GM19467 (cell line): ENCODE measurements at regions not wholly inside any gene's neighbourhood (a gene's known extent, or its start where the extent isn't known, plus 50 kb on each side); places are given as distances from the start of the nearest gene placed in this dataset.

ENCODE experiments used
- ATAC-seq: cut with Tn5 transposase; IDR thresholded peaks from one replicate; pipeline ENCODE4 v1.9.1; 2021; ENCODE audit warnings: mild to moderate bottlenecking, moderate library complexity; ENCODE audit not compliant: unreplicated experiment

DNA sequence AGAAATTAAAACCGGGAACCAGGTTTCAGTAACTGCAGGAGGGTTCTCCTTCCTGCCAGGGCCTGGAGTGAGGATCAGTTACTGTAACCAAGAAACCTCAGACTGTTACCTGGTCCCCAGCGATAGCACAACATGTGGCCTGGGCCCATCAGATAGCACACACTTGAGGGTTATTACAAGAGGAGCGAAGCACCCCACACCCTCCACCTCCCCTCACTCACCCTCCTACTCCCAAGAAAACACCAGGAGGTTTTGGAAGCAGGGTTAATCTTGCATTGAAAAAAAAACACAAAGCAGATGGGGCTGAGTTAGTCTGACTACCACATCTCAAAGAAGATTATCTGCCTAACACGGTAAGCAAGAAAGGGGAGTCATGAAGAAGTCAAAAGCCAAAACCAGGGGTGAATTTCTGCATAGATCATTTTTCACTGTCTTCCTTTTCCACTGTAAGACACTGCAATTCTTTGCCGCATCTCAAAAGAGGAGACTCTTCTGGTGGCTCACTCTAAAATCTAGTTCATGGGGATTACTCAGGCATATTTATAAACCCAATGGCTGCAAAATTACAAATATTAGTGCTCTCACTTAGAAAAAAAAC, 75.9 kb upstream of the DOCK9 start:
- ATAC-seq: no peak

DNA sequence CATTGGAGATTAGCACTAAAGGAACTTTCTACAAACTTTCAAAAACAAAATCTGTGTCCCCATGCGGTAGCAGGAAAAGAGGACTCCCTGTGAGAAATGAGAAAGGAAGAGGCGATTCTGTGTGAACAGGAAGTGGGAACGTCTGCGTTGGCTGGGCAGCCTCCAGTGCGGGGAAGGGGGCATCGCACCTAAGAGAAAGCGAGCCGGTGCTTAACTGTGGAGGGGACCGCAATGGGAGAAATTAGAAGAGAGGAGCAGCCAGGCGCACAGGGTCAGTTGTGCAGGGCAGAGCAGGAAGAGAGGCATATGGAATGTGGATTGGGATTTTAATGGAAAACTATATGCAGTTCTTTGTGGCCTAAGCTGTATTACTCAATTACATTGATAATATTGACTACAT, 77.4 kb upstream of the DOCK9 start:
- no peak for ATAC-seq

DNA sequence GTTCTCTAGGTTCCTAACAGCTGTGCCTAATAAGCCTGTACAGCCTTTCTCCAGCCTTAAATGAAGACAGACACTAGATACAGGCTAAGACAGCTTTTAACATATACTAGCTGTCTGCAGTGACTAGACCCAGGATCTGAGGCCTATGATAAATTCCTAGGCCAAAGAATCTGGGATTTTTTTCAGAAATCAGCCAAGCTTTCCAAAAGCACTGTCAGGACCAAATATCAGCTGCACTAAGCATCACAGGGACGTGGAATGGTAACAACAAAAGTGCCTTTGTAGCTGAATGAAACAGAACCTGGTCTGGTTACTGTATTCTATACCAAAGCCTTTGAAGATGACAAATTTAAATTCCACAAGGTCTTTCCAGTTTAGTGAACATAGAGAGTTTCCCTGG, 77.9 kb upstream of the DOCK9 start:
- ATAC-seq: no peak

DNA sequence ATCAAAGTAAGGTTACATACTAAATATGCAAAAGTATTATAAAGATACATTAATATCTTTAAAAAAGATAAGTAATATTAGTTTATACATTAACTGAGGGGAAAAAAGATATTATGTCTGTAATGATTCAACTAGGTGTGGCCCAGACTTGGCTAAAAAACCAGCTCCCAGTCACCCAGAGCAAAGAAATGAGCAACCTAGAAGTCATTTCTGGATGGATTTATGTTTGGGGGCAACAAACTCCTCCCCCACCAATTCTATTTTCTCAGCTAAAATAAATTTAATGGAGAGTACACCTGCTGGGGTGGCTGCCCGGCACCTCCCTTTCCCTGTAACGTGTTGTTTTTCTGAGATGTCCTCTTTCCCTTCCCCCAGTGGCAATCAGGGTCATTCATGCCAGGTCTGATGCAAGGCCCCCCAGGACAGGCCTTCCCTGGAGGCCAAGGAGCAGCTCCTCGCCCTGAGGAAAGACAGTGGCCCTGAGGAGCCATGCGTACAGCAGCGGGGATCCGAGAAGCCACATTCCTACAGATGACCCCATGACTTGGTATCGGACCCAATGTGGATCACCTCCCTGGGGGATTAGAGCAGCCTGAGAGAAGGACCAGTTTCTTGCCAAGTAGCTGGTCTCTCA, 78.6 kb upstream of the DOCK9 start:
- no peak for ATAC-seq

DNA sequence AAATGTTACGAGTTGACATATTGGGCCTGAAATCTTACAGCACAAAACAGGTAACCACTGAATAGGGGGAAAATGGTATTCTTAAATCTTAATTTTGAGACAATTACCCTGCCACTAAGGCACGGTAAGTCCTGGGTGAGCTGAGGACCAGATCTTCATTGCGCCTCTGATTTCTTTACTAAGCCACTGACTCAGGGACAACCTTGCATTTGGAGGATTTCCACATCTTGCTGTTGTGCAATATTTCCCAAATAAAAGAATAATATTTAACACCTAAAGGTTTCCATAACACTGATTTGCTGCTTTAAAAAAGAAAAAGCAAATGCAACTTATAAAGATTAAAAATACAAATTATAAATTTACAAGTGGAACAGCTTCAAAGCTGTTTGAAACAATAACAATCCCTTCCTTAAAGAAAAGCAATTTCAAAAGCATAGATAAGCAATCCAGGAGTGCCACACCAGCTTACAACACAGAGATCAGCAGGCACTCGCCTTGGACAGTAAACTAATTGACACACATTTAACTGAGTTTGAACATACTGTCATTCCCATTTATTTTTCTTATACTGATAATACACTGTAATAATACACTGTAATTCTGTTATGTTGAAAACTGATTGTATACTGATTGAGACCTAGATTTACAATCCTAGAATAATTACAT, 79.6 kb upstream of the DOCK9 start:
- ATAC-seq: no peak

DNA sequence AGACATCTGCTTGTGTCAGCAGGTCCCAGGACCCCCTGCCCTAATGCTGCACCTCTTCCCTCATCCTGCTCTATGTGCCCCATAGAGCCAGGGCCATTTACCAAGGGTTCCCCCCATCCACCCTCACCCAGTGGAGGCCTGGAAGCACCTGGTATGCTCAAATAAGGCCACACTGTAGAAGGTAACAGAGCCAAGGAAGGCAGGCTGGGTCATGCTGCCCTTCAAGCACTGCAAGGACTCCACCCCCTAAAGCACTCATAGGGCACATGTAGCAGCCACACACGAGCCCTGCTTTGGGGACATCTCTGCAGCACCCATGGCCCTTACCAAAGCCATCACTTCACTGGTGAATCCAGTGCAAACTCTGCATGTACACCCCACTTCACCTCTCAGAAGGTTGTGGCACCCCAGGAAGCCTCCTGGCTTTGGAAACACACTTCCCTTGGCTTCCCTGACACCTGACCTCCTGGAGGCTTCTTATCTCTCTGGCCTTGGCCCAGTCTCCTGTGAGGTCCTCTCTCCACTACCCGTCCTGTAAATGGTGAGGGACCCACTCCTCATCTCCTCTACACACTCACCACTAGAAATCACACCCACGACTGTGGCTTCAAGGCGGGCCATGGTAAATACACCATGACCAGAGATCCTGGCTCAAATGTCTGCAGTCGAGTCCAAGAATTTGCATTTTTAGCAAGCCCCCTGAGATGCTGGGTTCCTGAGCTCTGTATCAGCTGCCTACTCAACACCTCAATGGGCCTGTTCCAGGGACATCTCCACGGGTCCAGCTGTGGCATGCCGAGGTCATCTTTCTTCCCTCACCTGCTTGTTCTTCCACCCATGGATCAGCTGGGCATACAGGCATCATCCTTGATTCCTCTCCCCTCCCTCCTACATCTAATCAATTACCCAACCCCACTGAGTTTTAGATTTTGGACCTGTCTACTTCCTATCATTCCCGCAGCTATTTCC, 80.9 kb upstream of the DOCK9 start:
- no peak for ATAC-seq

DNA sequence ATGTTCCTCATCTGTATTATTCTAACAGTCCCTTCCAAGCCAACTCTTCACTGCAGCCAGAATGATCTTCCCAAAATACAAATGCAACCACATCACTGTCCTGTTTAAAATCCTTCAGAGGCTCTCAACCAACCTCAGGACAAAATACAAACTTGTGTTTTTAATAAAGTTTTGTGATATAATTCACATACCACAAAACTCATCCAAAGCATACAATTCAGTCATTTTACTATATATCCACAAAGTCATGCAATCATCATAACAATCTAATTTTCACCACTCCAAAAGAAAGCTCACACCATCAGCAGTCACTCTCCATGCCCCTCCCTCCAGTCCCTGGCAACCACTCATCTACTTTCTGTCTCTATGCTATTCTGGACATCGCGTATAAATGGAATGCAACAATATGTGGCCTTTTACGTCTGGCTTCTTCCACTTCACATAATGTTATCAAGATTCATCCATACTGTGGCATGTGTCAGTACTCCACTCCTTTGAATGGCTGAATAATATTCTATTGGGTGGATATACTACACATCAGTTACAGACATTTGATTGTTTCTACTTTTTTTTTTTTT, 81.7 kb upstream of the DOCK9 start:
- ATAC-seq: no peak

DNA sequence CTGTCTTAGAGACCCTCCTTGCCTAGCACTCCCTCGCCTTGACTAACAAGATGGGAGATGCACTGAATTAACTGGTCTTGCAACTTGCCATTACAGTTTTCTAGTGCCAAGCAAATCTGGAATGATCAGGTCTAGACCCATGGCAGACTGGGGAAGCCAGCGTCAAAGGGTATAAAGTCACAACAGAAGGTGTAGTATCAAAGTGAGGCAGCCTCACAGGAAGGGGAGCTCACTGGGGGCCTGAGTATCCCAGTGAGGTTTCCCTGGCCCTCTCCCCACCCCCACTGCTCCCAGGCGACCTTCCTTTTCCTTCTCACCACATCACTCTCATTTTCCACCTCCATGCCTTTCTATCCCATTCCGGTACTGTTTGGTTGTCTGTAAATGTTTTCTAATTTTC, 83.5 kb upstream of the DOCK9 start:
- ATAC-seq: no peak

DNA sequence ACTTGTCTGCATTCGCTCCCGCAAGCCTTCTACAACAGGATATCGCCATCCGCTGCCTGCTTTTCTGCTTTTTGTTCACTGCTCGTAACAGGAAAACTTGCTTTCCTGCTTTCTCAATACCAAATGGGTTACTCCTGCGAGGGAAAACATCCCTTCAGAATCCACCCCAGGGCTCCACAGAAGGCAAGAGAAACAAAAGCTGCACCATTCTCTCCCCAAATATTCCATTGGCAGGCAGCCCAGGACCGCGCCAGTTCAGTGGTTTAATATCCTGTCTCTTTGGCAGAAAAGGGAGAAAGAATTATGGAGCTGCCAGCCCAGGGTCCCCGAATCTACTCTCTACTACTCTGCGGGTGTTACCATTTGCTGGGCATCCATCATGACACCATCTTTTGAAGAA, 84.7 kb upstream of the DOCK9 start:
- no peak for ATAC-seq

DNA sequence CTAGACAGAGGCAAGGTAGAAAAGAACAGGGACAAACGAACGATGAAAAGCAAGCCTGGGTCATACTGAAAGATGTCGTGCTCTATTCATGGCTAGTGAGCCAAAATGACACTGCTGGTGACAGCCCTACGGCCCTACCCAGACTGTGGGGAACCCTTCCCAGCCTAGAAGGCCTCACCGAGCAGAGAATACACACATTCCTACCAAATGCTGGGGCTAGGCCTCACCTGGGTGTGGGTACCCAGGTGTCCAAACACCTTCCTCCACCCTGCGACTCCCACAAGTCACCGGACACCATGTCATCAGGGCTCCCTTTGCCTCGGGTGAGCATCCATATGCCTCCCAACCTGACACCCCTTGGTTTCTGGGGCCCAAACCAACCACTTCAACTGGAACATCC, 85.3 kb upstream of the DOCK9 start:
- no peak for ATAC-seq

DNA sequence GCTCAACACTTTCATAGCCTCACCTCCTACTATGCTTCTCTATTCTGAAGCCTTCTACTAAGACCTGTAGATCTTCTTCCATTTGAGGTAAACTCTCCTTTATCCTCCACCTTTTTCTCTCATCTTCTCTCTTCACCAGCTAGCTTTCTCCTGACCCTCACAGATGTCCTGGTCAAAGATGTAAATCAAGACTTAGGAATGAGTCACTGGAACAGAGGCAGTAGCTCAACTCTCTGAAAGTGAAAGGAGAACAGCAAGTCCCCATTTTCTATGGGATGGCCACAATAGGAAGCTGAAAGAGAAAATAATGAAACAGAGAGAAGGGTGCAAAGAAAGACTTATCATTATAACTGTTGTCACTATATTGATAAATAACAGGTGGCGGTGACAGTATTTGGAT, 86.1 kb upstream of the DOCK9 start:
- ATAC-seq: no peak

DNA sequence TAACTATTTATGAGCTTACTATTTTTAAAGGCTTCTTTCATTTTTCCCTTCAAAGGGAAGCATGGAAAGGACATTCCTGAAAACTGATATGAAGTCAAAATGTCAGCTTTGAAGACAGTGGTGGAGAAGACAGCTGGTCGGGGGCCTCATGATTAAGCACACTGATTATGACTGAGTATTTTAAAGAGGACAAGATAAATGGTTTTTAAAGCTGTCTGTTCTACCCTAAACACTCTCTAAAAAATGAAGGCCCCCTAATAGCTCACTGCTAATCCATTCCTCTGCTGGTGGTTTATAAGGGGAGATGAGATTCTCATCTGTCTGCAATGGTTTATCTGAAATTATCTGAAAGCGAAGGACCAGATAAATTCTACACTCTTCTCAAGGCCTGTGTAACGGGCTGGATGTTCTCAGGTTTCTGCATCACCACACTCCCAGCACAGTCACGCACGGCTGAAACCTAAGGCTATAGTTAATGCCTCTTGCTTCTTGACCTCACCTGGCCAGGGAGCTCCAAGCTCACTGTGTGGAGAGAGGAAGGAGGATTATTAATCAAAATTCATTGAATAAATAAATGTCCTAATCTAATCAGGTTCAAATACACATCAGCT, 86.9 kb upstream of the DOCK9 start:
- no peak for ATAC-seq

DNA sequence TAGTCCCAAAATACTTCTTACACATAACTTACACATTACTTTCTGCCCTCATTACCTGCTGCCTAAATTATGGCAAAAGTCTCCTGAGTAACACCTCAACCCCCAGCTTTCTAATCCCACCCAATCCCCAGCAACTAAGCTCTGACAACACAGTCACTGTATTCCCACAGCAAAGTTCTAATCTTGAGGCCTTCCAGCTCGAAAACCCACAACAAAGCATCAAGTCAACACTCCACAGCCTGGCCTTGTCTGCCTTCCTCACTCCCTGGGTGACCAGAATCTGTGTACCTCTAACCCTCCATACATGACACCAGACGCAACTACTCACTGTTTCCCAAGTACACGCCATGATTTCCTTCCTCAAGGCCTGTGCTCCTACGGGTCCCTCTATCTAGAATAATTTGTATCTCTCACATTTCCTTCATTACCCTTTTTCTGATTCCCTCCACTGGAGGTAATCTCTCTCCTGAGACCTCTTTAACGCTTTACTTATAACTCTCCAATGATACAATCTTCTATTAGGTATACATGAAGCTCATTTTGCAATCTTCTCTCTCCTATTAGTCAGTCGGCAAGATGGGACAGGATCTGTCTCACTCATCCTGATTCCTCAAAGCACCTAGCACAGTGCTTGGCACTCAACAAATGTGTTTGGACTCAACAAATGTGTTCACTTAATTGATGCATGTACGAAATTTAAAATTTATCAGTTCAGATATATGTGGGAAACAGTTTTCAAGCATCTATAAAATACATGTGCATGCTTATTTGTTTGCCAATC, 87.6 kb upstream of the DOCK9 start:
- ATAC-seq: no peak

DNA sequence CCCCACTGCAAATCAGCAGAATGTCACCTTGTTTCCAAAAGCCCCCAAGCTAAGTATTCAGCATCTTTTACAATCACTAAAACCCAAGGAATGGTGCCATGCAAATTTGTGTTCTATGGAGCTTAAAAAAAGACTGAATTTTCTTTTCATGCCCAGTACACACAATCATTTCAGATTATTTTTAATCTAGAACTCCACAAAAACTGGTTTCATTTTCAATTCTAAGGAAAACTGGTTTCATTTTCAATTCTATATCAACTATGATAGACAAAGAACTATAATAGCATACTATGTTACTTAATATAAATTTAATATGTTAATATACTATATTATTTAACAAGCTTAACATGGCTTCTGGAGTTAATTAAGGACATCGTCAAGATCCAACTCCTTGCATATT, 88.4 kb upstream of the DOCK9 start:
- no peak for ATAC-seq

DNA sequence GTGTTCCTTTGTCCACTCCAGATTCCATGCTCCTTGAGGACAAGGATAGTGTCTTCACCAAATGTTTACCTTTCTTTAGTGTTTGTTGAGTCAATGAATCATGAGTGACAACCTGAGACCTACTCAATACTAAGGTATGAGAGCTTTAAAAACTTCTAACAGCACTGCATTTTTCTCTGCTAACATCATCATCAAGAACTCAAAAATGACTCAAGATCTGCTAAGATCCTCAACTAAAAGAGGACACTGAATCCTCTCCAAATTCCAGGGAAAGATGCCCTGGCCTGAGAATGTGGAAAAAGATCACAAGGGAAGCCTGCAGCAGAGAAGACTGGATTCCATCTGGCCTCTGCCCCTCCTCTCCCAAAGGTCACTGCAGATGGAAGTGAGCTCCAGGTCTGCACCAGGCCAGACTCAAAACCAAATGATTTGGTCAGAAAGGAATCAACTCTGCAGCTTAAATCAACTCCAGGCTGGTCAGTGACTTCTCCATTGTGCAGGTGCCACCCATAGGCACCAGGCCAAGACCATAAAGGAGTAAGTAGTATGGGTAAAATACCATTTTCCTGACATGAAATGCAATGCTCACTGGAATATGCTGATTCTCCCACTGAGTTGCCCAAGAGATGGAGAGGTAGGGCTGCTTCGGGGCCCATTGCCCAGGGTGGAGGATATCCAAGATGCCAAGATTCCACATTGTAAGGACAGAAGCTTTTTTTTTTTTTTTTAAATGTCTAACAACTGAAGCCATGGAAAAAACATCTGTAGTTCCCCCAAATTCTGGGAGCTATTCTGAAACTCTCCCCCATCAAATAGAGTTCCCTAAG, 89.5 kb upstream of the DOCK9 start:
- ATAC-seq: no peak

DNA sequence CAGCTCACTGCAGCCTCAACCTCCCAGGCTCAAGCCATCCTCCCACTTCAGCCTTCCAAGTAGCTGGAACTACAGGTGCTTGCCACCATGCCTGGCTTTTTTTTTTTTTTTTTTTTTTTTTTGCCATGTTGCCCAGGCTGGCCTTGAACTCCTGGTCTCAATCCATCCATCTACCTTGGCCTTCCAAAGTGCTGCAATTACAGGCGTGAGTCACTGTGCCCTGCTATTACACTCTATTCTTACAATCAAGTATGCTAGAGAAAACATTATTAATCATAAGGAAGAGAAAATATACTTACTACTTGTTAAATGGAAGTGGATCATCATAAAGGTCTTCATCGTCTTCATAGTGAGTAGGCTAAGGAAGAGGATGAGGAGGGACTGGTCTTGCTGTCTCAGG, 93.3 kb upstream of the DOCK9 start:
- no peak for ATAC-seq

DNA sequence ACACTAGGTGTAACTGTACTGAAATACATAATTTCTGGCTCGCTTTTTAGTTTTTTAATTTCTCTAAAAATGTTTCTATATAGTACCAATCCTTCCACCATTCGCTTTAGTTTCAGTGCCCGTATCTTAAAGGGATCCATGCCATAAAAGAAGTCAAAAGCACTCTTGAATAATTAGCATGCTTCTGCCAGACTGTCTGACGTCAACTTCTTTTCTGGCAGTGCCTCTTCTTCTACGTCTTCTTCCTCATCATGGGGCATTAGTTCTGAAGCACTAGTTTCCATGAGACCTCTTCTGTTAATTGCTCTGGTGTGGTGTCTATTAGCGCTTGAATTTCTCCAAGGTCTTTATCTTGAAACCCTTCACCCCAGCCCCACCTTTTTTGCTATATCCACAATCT, 93.8 kb upstream of the DOCK9 start:
- no peak for ATAC-seq

DNA sequence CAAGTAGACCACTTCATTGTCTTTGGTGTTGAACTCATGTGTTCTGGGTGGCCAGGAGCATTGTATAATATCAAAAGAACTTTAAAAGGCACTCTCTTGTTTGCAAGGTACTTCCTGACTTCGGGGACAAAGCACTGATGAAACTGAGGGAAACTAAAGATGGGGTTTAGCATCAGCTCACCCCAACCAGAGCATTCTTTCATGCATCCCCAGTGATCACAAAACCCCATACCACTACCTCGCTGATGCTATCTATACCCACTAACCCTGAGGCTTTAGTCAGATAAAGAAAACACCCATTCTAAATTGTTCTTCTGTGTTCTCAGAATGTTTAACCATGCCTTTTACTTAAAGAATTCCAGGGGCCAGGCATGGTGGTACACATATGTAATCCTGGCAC, 94.5 kb upstream of the DOCK9 start:
- ATAC-seq: no peak

DNA sequence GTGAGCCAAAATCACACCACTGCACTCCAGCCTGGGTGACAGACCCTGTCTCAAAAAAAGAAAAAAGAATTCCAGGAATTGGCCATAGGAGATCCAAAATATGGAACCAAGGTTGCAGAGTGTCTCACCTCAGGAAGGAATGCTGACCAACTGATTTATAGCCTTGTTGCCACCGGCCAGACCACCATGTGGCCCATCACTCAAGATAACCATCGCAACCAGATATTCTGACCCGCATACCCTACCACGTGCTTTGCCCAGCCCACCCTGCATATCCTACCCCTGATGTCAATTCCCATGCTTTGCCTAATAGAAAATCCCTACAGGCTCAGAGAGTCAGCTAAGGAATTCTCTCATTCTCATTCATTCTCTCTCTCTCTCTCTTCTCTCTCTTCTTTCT, 95.1 kb upstream of the DOCK9 start:
- ATAC-seq: no peak
